Endothelial cell of umbilical vein (primary cell): ENCODE measurements at regions not wholly inside any gene's neighbourhood (a gene's known extent, or its start where the extent isn't known, plus 50 kb on each side); places are given as distances from the start of the nearest gene placed in this dataset.

Experiments
- CTCF ChIP-seq, 2 donors: IDR thresholded peaks; 1 replicate in 1 of 2; 2 replicates in 1 of 2; pipeline ENCODE4 v1.5.1; 2011; ENCODE audit warnings: low read length in 2 of 2, mild to moderate bottlenecking in 2 of 2, moderate library complexity in 2 of 2, control low read depth in 1 of 2, inconsistent platforms in 1 of 2, low read depth in 1 of 2; ENCODE audit not compliant: insufficient read depth in 1 of 2; ENCODE audit errors: extremely low read depth in 1 of 2
- EZH2 ChIP-seq: IDR thresholded peaks from 2 replicates; pipeline ENCODE4 v1.6.1; 2012; ENCODE audit warnings: borderline replicate concordance, low read depth, mild to moderate bottlenecking, moderate library complexity, low read length, inconsistent platforms; ENCODE audit not compliant: severe bottlenecking
- GATA2 ChIP-seq: IDR thresholded peaks from 2 replicates; pipeline ENCODE4 v1.7.0; 2011; ENCODE audit warnings: low read depth, mild to moderate bottlenecking, moderate library complexity, mixed read lengths, low read length; ENCODE audit not compliant: insufficient read length, insufficient read depth
- JUN ChIP-seq: IDR thresholded peaks from 2 replicates; pipeline ENCODE4 v1.6.1; 2011; ENCODE audit warnings: borderline replicate concordance, low read depth; ENCODE audit not compliant: insufficient read length, insufficient read depth
- MYC ChIP-seq: IDR thresholded peaks from one replicate; pipeline ENCODE4 v1.6.1; 2011; ENCODE audit warnings: mild to moderate bottlenecking, low read depth, low read length
- POLR2A ChIP-seq: IDR thresholded peaks from 2 replicates; pipeline ENCODE4 v1.6.1; 2012; ENCODE audit warnings: low read depth, mild to moderate bottlenecking, control low read depth, low read length
- POLR2AphosphoS5 ChIP-seq: IDR thresholded peaks from 2 replicates; pipeline ENCODE4 v1.6.1; 2012; ENCODE audit warnings: low read depth, mild to moderate bottlenecking, control low read depth, low read length, moderate library complexity; ENCODE audit not compliant: insufficient read depth

- no peak for TF ChIP-seq CTCF (IDR thresholded peaks at IDR 0.05; ENCODE audit: extremely low read depth in 1 of 2, insufficient read depth in 1 of 2, low read depth in 1 of 2, low read length in 2 of 2)
- TF ChIP-seq MYC: no peak
- no peak for TF ChIP-seq POLR2AphosphoS5
- TF ChIP-seq JUN: no peak
- no peak for TF ChIP-seq POLR2A
- no peak for TF ChIP-seq EZH2
- no peak for TF ChIP-seq GATA2
Measured at GRCh38 chr2:221276033-221276432, 296.1 kb downstream of the EPHA4 start.
